Spleen (tissue), 7 donors: ENCODE measurements at regions not wholly inside any gene's neighbourhood (a gene's known extent, or its start where the extent isn't known, plus 50 kb on each side); places are given as distances from the start of the nearest gene placed in this dataset.

Source experiments
- CTCF ChIP-seq, 11 experiments: fragments of 200-600 bp in 7 of 11; fragments of 450-650 bp in 4 of 11; sonication (generic) in 4 of 11; IDR thresholded peaks in 8 of 11; conservative IDR thresholded peaks in 3 of 11; 1 replicate in 7 of 11; 2 replicates in 4 of 11; pipeline versions ENCODE4 v1.4.0 to v1.8.0; 2016 to 2021; ENCODE audit warnings: antibody characterized with exemption in 11 of 11, inconsistent platforms in 4 of 11, mild to moderate bottlenecking in 1 of 11
- POLR2A ChIP-seq, 3 donors: fragments of 450-650 bp; IDR thresholded peaks; one replicate each; pipeline ENCODE4 v1.5.1; 2017; ENCODE audit warnings: antibody characterized with exemption in 3 of 3, mild to moderate bottlenecking in 1 of 3
- donor health status: DM: no; HTN: no; CAD: no; lungs with moderate emphysema.
- donor health status: DM: no; HTN: no; CAD: no.
- donor health status: DM: no; HTN: no; CAD: no.

GRCh38 chr7:88548399-88548798 lies 211.1 kb upstream of the ZNF804B start:
- no peak for TF ChIP-seq CTCF (IDR thresholded peaks at IDR 0.05 in 8 of 11, conservative IDR thresholded peaks at IDR 0.05 in 3 of 11)
- no peak for TF ChIP-seq POLR2A (IDR thresholded peaks at IDR 0.05)
